ENCODE measurements at regions not wholly inside any gene's neighbourhood (a gene's known extent, or its start where the extent isn't known, plus 50 kb on each side); places are given as distances from the start of the nearest gene placed in this dataset.

DNA sequence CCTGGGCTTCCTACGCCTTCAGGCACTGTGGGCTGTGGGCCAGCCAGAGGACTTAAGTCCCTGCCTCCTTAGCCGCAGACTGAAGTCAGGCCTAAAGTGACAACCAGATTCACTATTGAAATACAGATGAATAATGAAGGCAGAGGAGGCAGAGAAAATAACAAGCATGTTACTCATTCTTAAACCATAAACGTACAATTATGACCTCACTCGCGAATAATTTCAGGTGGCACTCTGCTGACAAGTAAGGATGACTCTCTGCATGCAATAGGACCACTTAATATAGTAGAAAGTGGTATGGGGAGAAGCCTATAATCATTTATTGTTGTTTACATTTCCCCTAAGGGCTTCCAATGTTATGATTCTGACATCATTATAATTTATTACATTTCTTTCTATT lies 409.2 kb upstream of the FGF13 start:
- H3K36me3 ChIP-seq (replicated peaks; ENCODE audit: insufficient read depth, low read depth): no peaks in the 10 kb centered on the region
- 78% methylated on average over 5 of the region's 5 CpGs for WGBS (ENCODE audit: low lambda C conversion rate, missing lambda C conversion rate)

DNA sequence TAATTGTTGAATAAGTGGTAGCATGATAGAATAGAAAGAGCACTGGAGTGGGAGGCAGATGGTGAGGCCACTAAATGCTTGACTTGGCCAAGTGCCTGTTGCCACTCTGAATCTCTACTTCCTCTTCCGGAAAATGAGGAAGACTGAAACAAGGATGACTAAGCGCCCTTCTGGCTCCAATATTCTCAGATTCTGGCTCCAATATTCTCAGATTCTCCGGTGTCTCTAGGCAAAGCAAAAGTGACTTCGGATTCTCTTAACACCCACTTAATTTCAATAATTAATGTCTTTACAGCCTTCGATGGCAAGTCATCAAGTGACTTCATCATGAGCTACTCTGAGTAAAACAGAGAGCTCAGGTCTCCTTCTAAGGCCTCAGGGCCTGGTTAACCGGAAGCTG lies 402.2 kb upstream of the FGF13 start:
- Histone ChIP-seq H3K27ac (no peak overlapping the region), H3K4me2 (no peak overlapping the region), H3K9me2 (replicated peaks; ENCODE audit: insufficient read depth) (no peaks in the 10 kb centered on the region), H3K9me3 (ENCODE audit: low read depth) (no peaks in the 10 kb centered on the region), H3K4me1 (ENCODE audit: insufficient read depth) (no peaks in the 10 kb centered on the region), H2AFZ (no peak overlapping the region), H4K20me1 (ENCODE audit: insufficient read depth, poor library complexity, severe bottlenecking) (no peaks in the 10 kb centered on the region), H3K36me3 (replicated peaks; ENCODE audit: insufficient read depth, low read depth) (no peaks in the 10 kb centered on the region), H3K27me3 (no peaks in the 10 kb centered on the region), H3K79me2 (no peaks in the 10 kb centered on the region), H3K4me3 (no peak overlapping the region)
- DNase-seq (ENCODE audit: low spot score): no peak
- TF ChIP-seq EZH2 (IDR thresholded peaks at IDR 0.05; ENCODE audit: borderline replicate concordance) (no peak), EZH2phosphoT487 (IDR thresholded peaks at IDR 0.05; ENCODE audit: low read depth, severe bottlenecking, unreplicated experiment) (no peak)
- TF ChIP-seq, protein P1, sequence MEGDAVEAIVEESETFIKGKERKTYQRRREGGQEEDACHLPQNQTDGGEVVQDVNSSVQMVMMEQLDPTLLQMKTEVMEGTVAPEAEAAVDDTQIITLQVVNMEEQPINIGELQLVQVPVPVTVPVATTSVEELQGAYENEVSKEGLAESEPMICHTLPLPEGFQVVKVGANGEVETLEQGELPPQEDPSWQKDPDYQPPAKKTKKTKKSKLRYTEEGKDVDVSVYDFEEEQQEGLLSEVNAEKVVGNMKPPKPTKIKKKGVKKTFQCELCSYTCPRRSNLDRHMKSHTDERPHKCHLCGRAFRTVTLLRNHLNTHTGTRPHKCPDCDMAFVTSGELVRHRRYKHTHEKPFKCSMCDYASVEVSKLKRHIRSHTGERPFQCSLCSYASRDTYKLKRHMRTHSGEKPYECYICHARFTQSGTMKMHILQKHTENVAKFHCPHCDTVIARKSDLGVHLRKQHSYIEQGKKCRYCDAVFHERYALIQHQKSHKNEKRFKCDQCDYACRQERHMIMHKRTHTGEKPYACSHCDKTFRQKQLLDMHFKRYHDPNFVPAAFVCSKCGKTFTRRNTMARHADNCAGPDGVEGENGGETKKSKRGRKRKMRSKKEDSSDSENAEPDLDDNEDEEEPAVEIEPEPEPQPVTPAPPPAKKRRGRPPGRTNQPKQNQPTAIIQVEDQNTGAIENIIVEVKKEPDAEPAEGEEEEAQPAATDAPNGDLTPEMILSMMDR (IDR thresholded peaks at IDR 0.05; ENCODE audit: poor library complexity): no peak
- WGBS (ENCODE audit: low lambda C conversion rate, missing lambda C conversion rate): 78% methylated on average over 6 of the region's 6 CpGs

More for the DNA sequence above, 409.2 kb upstream of the FGF13 start:
- Histone ChIP-seq H3K27ac (no peak overlapping the region), H2AFZ (no peak overlapping the region), H3K27me3 (no peaks in the 10 kb centered on the region), H4K20me1 (ENCODE audit: insufficient read depth, poor library complexity, severe bottlenecking) (no peaks in the 10 kb centered on the region), H3K4me1 (ENCODE audit: insufficient read depth) (no peaks in the 10 kb centered on the region), H3K9me2 (replicated peaks; ENCODE audit: insufficient read depth) (no peaks in the 10 kb centered on the region), H3K79me2 (no peaks in the 10 kb centered on the region), H3K4me3 (no peak overlapping the region), H3K9me3 (ENCODE audit: low read depth) (no peaks in the 10 kb centered on the region), H3K4me2 (no peak overlapping the region)
- DNase-seq (ENCODE audit: low spot score): peak; percentile 5
- TF ChIP-seq, protein P1 (IDR thresholded peaks at IDR 0.05; ENCODE audit: poor library complexity): no peak
- TF ChIP-seq EZH2phosphoT487 (IDR thresholded peaks at IDR 0.05; ENCODE audit: low read depth, severe bottlenecking, unreplicated experiment) (no peak), EZH2 (IDR thresholded peaks at IDR 0.05; ENCODE audit: borderline replicate concordance) (no peak)

DNA sequence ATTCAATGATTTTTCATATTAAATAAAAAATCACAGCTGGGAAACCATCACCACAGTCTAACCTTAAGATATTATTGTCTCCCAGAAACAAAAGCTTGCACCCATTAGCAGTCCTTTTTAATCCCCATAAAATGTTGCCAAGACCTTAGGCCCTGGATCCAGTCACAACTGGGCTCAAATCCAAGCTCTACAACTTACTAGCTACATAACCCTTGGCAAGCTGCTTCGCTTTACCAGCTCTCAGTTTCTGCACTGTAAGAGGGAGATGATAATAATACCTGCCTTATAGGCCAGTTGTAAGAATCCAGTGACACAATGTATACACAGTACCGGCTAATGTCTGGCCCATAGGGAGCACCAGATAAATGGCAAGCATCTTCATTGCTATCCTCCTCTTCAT lies 400.9 kb upstream of the FGF13 start:
- peak; percentile 4 for DNase-seq (ENCODE audit: low spot score)
- H3K79me2 ChIP-seq: no peaks in the 10 kb centered on the region
- H2AFZ ChIP-seq: no peak overlapping the region
- TF ChIP-seq EZH2phosphoT487 (IDR thresholded peaks at IDR 0.05; ENCODE audit: low read depth, severe bottlenecking, unreplicated experiment): no peak
- TF ChIP-seq, protein P1 (IDR thresholded peaks at IDR 0.05; ENCODE audit: poor library complexity): no peak
- TF ChIP-seq EZH2 (IDR thresholded peaks at IDR 0.05; ENCODE audit: borderline replicate concordance): no peak
- no peaks in the 10 kb centered on the region for H3K9me2 ChIP-seq (replicated peaks; ENCODE audit: insufficient read depth)
- no peaks in the 10 kb centered on the region for H4K20me1 ChIP-seq (ENCODE audit: insufficient read depth, poor library complexity, severe bottlenecking)
- no peaks in the 10 kb centered on the region for H3K9me3 ChIP-seq (ENCODE audit: low read depth)
- WGBS (ENCODE audit: low lambda C conversion rate, missing lambda C conversion rate): 62% methylated on average over 2 of the region's 2 CpGs
- no peak overlapping the region for H3K27ac ChIP-seq
- H3K4me2 ChIP-seq: no peak overlapping the region
- no peak overlapping the region for H3K4me3 ChIP-seq
- H3K4me1 ChIP-seq (ENCODE audit: insufficient read depth): no peaks in the 10 kb centered on the region
- no peaks in the 10 kb centered on the region for H3K27me3 ChIP-seq
- no peaks in the 10 kb centered on the region for H3K36me3 ChIP-seq (replicated peaks; ENCODE audit: insufficient read depth, low read depth)

DNA sequence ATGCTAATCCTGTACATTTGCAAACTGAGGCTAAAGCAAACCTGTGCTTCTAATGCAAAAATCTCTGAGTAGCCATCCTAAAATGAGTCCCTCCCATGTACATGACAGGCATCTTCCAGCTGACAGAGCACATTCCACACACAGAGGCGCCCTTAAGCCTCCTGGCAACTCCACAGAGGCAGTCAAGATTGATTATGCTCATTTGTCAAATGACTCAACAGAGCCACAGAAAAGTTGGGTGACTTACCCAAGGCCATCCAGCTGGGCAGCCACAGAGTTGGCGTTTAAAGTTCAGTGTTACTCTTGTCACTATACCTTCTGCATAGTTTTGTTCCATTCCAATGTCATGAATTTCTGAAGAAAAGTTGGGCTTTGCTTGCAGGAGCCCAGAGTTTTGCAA lies 394.6 kb upstream of the FGF13 start:
- no peaks in the 10 kb centered on the region for H3K9me3 ChIP-seq (ENCODE audit: low read depth)

More for the DNA sequence above, 394.6 kb upstream of the FGF13 start:
- H3K36me3 ChIP-seq (replicated peaks; ENCODE audit: insufficient read depth, low read depth): no peaks in the 10 kb centered on the region
- 43% methylated on average over 2 of the region's 2 CpGs for WGBS (ENCODE audit: low lambda C conversion rate, missing lambda C conversion rate)
- H4K20me1 ChIP-seq (ENCODE audit: insufficient read depth, poor library complexity, severe bottlenecking): no peaks in the 10 kb centered on the region
- no peak overlapping the region for H3K4me3 ChIP-seq
- H3K4me1 ChIP-seq (ENCODE audit: insufficient read depth): no peaks in the 10 kb centered on the region
- no peak overlapping the region for H2AFZ ChIP-seq
- H3K79me2 ChIP-seq: no peaks in the 10 kb centered on the region
- no peak overlapping the region for H3K4me2 ChIP-seq
- DNase-seq (ENCODE audit: low spot score): peak; percentile 3
- no peaks in the 10 kb centered on the region for H3K27me3 ChIP-seq
- H3K9me2 ChIP-seq (replicated peaks; ENCODE audit: insufficient read depth): no peaks in the 10 kb centered on the region
- TF ChIP-seq EZH2 (IDR thresholded peaks at IDR 0.05; ENCODE audit: borderline replicate concordance): no peak
- TF ChIP-seq EZH2phosphoT487 (IDR thresholded peaks at IDR 0.05; ENCODE audit: low read depth, severe bottlenecking, unreplicated experiment): no peak
- TF ChIP-seq, protein P1 (IDR thresholded peaks at IDR 0.05; ENCODE audit: poor library complexity): no peak
- no peak overlapping the region for H3K27ac ChIP-seq
